Hematopoietic multipotent progenitor cell treated with erythropoietin and hydrocortisone succinate and interleukin-3 and kit ligand, for 15 days (in vitro differentiated cells): ENCODE measurements at regions not wholly inside any gene's neighbourhood (a gene's known extent, or its start where the extent isn't known, plus 50 kb on each side); places are given as distances from the start of the nearest gene placed in this dataset.
"Not testable (repeated sequence)": the region's sequence is repeated elsewhere in the genome, so short reads cannot be mapped to it uniquely, and the experiment has no call there.

Experiments
- DNase-seq: peaks from one replicate; pipeline ENCODE4 v3.0.0-alpha.2; 2015; ENCODE audit warnings: low spot score

GRCh38 chr1:112818990-112819689, 104.0 kb upstream of the PPM1J start:
- DNase-seq: no peak

GRCh38 chr1:112817555-112818373, 102.6 kb upstream of the PPM1J start:
- no peak for DNase-seq

- no peak for DNase-seq
Measured at GRCh38 chr1:112815376-112815775, 100.2 kb upstream of the PPM1J start.

GRCh38 chr1:112814645-112815044, 99.5 kb upstream of the PPM1J start:
- DNase-seq: not testable (repeated sequence)

- peak; percentile 31 for DNase-seq
Measured at GRCh38 chr1:112808861-112809684, 93.9 kb upstream of the PPM1J start.

- DNase-seq: no peak
Measured at GRCh38 chr1:112807999-112808398, 92.9 kb upstream of the PPM1J start.

GRCh38 chr1:112807117-112807516, 92.0 kb upstream of the PPM1J start:
- no peak for DNase-seq

- DNase-seq: no peak
Measured at GRCh38 chr1:112806090-112806642, 91.0 kb upstream of the PPM1J start.

- no peak for DNase-seq
Measured at GRCh38 chr1:112805155-112805853, 90.2 kb upstream of the PPM1J start.

GRCh38 chr1:112803906-112804762, 89.0 kb upstream of the PPM1J start:
- peak; percentile 11 for DNase-seq

- no peak for DNase-seq
Measured at GRCh38 chr1:112800289-112800688, 85.2 kb upstream of the PPM1J start.

- DNase-seq: no peak
Measured at GRCh38 chr1:112798292-112798691, 83.2 kb upstream of the PPM1J start.

- DNase-seq: no peak
Measured at GRCh38 chr1:112797224-112797623, 82.1 kb upstream of the PPM1J start.

GRCh38 chr1:112794654-112795239, 79.6 kb upstream of the PPM1J start:
- no peak for DNase-seq

GRCh38 chr1:112793631-112794565, 78.8 kb upstream of the PPM1J start:
- DNase-seq: no peak

- DNase-seq: no peak
Measured at GRCh38 chr1:112791723-112792104, 76.6 kb upstream of the PPM1J start.

- DNase-seq: no peak
Measured at GRCh38 chr1:112790920-112791722, 76.0 kb upstream of the PPM1J start.

- DNase-seq: no peak
Measured at GRCh38 chr1:112788561-112788960, 73.4 kb upstream of the PPM1J start.
